Suprapubic skin (tissue), 3 donors: ENCODE measurements at regions not wholly inside any gene's neighbourhood (a gene's known extent, or its start where the extent isn't known, plus 50 kb on each side); places are given as distances from the start of the nearest gene placed in this dataset.

Source experiments
- CTCF ChIP-seq, 2 donors: fragments of 200-600 bp in 1 of 2; fragments of 450-650 bp in 1 of 2; sonication (generic) in 1 of 2; IDR thresholded peaks; one replicate each; pipeline ENCODE4 v1.5.1; 2016 to 2019; ENCODE audit warnings: antibody characterized with exemption in 2 of 2, mild to moderate bottlenecking in 1 of 2, moderate library complexity in 1 of 2
- POLR2A ChIP-seq, 2 donors: fragments of 450-650 bp; IDR thresholded peaks; one replicate each; pipeline ENCODE4 v1.6.1; 2017; ENCODE audit warnings: antibody characterized with exemption in 2 of 2, mild to moderate bottlenecking in 2 of 2, moderate library complexity in 2 of 2

DNA sequence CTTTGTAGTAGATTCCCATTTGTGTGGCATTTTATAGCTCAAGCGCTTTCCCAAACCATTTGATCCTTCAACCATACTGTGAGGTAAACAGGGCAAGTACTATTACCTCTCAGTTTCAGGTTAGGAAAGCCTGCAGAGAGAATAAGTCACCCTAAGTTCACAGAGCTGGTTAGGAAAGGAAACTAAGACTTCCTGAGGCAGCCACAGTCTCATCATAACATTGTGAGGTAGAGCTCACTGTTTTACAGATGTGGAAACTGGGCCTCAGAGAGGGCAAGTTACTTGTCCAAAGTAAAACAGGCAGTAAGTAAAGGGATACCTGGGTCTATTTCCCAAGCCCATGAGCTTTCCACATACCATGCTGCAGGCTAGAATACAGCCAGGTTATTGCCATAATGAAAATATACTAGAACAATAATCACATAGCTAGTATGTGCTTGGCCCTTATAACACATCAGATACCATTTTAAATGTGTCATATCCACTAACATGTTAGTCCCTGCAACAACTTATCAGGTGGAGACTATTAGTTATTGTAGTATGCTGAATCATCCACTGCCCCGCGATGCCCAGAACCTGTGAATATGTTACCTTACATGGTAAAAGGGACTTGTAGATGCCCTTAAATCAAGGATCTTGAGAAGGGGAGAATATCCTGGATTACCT, 150.9 kb upstream of the GRIP1 start:
- TF ChIP-seq POLR2A (IDR thresholded peaks at IDR 0.05) (no peak), CTCF (IDR thresholded peaks at IDR 0.05) (no peak)
